Activated naive CD4-positive, alpha-beta T cell treated with anti-CD3 and anti-CD28 coated beads, Interleukin-2, amount 50 U/mL, for 72 hours (primary cell): ENCODE measurements at regions not wholly inside any gene's neighbourhood (a gene's known extent, or its start where the extent isn't known, plus 50 kb on each side); places are given as distances from the start of the nearest gene placed in this dataset.

Source experiments
- ATAC-seq, 2 donors: fragments of 150-1000 bp; cut with Tn5 transposase; 2 replicates each; pipeline ENCODE4 v1.10.0; 2021; ENCODE audit warnings: mild to moderate bottlenecking in 2 of 2, moderate library complexity in 2 of 2
- DNase-seq, 2 donors: peaks; one replicate each; pipeline ENCODE4 v3.0.0; 2021 to 2022; ENCODE audit warnings: low spot score in 2 of 2
- H3K27ac Mint-ChIP-seq, 2 donors: one replicate each; pipeline ENCODE4 v1.8.0; 2022; ENCODE audit warnings: mild to moderate bottlenecking in 2 of 2, mixed read lengths in 2 of 2
- H3K36me3 Mint-ChIP-seq, 2 donors: one replicate each; pipeline ENCODE4 v1.8.0; 2022; ENCODE audit warnings: mixed read lengths in 2 of 2
- H3K9me3 Mint-ChIP-seq, 2 donors: one replicate each; pipeline ENCODE4 v1.8.0; 2022; ENCODE audit warnings: mixed read lengths in 2 of 2

DNA sequence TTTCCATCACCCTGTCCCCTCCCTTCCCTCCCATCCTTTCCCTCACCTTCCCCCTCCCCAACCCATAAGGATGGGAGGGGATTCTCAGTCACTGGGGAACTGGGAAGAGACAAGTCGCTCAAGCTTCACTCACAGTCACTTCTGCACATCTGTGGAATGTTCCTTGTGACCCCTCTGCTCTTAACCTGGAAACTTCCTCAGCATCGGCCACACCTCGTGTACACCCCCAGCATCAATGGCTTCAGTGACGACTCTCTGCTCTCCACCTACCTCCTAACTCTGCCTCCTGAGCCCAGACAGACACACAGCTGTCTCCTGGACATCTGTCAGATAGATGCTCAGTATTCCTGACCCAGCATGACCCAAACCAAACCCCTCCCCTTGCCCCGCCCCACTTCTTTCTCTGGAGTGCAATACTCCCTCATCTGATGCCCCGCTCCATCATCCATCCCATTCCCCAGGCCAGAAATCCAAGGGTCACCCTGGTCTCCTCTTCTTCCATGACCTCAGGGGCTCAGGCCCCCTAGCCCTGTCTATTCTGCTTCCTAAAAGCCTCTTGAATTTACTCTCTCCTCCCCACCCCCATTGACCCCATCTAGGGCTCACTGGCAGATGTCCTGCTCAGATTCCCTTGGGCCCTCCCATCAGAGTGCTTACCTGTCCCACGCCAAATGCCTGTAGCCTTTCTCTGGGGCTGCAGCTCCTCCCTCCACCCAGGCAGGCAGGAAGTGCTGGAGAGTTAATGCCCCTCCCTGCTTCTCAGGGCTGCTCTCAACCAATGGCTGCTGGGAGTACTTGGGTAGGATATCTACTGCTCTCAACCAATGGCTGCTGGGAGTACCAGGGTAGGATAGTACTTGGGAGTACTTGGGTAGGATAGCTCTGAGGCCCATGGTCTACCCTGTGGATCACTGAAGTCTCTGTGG lies 83.1 kb upstream of the CSF3R start:
- DNase-seq (peak in 1 of 2 donors; percentile 9), ATAC-seq (no peak)
- H3K9me3 Mint-ChIP-seq = no peaks in the 10 kb centered on the region
- no peaks in the 10 kb centered on the region for H3K36me3 Mint-ChIP-seq
- H3K27ac Mint-ChIP-seq = no peak overlapping the region

DNA sequence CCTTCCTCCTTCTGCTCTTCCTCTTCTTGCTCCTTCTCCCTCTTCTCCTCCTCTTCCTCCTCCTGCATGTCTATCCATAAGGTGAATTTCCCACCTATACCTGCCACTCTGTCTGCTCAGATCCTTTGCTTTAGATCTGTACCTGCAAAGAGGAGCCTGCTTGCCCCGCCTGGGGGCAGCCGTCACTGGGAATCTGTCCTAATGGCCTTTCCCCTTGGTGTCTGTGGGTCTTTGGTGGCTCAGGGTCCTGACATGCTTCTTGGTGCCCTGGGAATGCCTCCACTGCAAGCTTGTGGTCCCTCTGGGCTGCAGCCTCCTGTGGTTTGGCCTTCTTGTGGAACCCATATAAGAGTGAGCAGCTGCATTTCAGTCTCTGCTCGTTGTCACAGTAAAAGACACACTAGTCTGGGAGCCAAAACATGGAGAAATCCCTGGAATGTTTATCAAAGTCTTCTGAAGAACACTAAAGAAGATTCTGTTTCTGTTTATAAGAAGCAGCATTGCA lies 79.5 kb upstream of the CSF3R start:
- Mint-ChIP-seq H3K9me3 (no peaks in the 10 kb centered on the region), H3K27ac (no peak overlapping the region), H3K36me3 (no peaks in the 10 kb centered on the region)
- ATAC-seq (no peak), DNase-seq (no peak)

DNA sequence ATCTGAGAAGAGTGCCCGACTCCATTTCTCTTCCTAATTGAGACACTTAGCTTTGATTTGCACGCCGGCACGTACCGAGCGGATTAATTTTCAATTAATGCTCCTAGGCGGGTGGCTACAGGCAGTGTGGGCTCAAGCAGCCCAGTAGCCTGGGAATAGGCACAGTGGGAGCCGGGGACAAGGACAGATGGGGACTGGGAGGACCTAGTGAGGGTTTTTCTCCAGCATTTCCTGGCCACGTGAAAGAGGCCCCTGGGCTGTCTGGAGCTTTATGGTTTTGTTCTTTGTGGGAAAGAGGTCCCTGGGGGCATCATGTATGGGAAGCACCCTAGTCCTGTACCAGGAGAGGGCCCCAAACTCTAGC lies 78.6 kb upstream of the CSF3R start:
- Mint-ChIP-seq H3K27ac (no peak overlapping the region), H3K9me3 (no peaks in the 10 kb centered on the region)

DNA sequence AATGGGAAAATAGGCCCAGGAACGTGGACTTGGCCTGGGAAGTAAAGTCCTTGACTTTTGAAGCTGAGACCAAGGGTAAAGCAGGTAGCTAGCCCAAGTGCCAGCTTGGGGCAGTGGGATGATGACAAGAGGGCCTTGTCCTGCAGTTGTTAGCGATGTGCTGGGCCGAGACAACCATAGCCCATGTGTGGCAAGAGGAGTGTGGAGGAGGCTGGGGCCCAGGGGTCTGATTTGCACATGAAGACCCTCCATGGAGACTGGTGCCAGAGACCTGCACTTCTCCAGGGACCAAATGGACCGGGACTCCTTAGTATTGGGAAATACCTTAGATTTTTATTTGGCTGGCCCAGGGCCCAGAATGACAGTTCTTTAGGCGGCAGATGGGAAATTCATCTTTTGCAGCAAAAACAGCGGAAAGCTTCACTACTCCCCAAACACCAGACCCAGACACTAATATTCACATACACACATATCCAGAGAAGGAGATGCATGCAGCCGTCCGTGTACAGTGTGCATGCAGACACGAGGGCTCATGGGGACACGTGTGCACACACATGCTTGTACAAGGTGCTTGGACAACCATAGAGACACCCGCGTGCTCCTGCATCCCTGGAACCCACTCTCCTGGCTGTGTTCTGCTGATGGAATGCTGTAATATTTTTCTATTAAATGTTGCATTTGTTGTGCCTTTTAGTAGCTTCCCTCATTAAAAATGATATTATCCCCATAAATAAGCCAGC lies 78.1 kb upstream of the CSF3R start:
- ATAC-seq (no peak), DNase-seq (peak in 1 of 2 donors; percentile 20)
- Mint-ChIP-seq H3K36me3 (no peaks in the 10 kb centered on the region), H3K27ac (no peak overlapping the region), H3K9me3 (no peaks in the 10 kb centered on the region)

More for the DNA sequence above, 78.6 kb upstream of the CSF3R start:
- H3K36me3 Mint-ChIP-seq = no peaks in the 10 kb centered on the region
- ATAC-seq (no peak), DNase-seq (peak in 1 of 2 donors; percentile 41)

DNA sequence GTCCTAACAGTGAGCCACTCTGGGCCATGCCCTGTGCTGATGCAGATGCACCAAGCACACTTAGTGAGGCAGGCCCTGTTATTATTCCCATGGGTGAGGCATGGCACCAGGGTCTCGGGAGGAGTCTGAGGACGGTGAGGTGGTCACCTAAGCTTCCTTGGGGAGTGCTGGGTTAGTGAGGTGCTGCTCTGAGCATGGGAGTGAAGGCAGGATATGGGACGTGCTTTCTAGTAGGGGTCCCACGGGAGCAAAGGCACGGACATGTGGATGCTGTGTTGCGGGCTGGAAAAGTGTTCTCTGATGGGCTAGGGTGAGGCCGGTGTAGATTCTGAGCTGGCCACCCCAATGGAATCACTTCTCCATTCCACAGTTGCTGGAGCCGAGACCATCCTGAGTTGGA lies 77.5 kb upstream of the CSF3R start:
- Mint-ChIP-seq H3K9me3 (no peaks in the 10 kb centered on the region), H3K36me3 (no peaks in the 10 kb centered on the region), H3K27ac (no peak overlapping the region)
- ATAC-seq (no peak), DNase-seq (no peak)

DNA sequence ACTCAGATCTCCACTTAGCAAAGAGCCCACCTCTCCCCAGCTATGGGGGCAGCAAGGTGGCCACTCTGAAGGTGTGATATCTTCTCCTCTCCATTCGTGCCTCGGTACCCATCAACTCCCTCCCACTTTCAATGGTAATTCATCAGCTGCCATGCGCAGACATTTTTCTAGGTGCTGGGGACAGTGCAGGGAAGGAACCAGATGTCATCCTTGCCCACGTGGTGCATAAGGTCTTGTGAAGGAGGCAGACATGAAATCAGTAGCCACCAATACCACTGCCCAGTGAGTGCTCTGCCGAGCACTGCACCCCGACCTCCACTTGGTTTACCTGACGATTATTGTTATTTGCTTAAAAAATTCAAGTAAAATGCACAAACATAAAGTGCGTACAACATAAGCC lies 76.3 kb upstream of the CSF3R start:
- Mint-ChIP-seq H3K27ac (no peak overlapping the region), H3K9me3 (no peaks in the 10 kb centered on the region), H3K36me3 (no peaks in the 10 kb centered on the region)
- no peak for ATAC-seq
- DNase-seq = no peak

DNA sequence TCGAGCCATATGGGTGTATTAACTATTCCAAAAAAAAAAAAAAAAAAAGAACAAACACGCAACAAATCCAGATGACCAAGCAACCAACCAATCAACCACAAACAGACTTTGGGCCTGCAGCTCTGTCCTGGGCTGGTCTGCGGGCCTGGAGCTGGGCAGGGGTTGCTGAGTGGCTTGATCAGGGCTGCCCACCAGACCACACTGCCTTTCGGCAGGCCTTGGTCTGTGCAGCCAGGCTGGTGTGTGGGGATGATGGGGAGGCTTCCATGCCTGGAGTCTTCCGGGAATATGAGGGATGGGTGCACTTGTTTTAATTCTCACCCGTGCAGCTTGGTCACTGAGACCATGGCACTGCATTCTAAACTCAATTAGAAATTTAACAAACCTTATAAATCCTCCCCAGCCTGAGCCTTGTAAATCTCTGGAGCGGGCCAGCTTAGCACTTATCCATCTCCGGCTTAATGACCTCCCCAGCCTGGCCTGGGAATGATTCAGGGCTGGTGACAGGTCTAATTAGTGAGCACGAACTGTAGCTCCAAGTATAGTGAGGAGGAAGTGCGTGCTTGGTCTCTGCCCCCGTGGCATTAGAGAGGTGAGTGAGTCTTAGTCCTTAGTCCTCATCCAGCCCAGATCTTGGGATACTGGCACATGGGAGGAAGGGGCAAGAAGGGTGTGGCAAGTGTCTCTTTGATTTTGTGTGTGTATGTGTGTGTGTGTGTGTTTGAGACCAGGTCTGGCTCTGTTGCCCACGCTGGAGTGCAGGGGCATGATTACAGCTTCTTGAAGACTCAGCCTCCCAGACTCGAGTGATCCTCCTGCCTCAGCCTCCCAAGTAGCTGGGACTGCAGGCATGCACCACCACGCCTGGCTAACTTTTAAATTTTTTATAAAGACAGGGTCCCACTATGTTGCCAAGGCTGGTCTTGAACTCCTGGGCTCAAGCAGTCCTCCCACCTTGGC lies 74.6 kb upstream of the CSF3R start:
- ATAC-seq (no peak), DNase-seq (no peak)
- H3K27ac Mint-ChIP-seq = no peak overlapping the region
- H3K36me3 Mint-ChIP-seq = no peaks in the 10 kb centered on the region
- no peaks in the 10 kb centered on the region for H3K9me3 Mint-ChIP-seq

DNA sequence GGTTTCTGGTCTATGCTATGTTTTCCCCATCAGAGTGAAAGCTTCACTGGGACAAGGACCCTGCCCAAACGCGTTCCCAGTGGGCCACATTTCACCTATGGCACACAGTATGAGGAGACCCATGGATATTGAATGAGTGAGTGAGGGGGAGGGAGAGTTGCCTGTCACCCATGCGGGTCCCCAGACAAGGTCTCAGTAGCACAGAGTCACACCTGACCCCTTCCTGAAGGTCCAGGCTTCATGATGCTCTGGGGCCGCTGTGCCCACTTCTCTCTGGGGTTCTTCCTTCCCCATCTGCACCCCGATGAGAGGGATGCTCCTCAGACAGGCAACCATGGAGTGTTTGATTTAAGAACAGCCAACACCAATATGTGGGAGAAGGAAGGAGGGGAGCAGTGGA lies 72.3 kb upstream of the CSF3R start:
- DNase-seq (no peak), ATAC-seq (no peak)
- Mint-ChIP-seq H3K9me3 (no peaks in the 10 kb centered on the region), H3K27ac (no peak overlapping the region), H3K36me3 (no peaks in the 10 kb centered on the region)

DNA sequence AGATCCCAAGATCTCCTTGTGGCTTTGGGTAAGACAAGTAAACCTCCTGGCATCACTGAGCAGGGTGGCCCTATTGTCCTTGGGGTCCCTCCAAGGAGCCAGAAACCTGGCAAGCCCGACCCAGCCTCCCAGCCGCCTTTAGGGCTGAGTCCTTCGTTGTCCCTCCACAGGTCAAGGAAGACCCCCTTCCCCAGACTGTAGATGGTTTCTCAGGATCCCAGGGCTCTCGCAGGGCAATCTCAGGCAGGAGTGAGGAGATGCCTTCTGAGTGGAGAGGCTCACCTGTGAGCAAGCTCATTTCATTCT lies 71.6 kb upstream of the CSF3R start:
- H3K9me3 Mint-ChIP-seq = no peaks in the 10 kb centered on the region
- H3K27ac Mint-ChIP-seq = no peak overlapping the region
- ATAC-seq (no peak), DNase-seq (no peak)
- no peaks in the 10 kb centered on the region for H3K36me3 Mint-ChIP-seq

DNA sequence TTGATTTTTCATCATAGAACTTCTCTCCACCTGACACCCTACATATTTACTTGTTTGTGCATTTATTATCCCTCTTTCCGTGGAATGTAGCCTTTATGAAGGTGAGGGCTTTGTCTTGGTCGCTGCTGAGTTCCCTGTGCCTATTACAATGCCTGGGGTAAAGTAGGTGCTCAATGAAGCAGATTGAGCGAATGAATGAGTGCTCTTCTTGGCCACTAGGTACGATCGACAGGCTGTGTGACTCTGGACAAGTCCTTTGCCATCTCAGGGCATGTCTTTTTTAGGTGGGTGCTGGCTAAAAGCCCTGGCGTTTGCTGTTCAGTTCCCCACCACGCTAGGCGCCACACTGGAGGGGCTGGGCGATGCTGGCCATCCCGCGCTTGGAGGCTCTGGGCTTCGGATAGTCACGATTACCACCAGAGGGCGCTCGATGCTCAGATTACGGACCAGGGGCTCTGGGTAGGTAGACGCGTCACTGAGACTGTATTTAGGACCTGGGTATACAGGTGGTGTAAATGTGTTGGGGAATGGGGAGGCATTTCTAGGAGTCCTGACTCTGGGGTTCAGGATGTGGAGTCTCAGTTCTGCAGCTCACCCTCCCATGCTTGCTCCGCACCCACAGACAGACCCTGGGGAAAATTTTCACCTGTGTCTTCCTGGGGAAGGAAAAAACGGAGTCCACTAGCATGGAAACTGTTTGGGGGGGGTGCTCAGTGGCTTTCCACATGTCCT lies 71.0 kb upstream of the CSF3R start:
- Mint-ChIP-seq H3K9me3 (no peaks in the 10 kb centered on the region), H3K36me3 (no peaks in the 10 kb centered on the region), H3K27ac (no peak overlapping the region)
- DNase-seq (peak in 1 of 2 donors; percentile 82), ATAC-seq (peak; percentile 81 to 94)

DNA sequence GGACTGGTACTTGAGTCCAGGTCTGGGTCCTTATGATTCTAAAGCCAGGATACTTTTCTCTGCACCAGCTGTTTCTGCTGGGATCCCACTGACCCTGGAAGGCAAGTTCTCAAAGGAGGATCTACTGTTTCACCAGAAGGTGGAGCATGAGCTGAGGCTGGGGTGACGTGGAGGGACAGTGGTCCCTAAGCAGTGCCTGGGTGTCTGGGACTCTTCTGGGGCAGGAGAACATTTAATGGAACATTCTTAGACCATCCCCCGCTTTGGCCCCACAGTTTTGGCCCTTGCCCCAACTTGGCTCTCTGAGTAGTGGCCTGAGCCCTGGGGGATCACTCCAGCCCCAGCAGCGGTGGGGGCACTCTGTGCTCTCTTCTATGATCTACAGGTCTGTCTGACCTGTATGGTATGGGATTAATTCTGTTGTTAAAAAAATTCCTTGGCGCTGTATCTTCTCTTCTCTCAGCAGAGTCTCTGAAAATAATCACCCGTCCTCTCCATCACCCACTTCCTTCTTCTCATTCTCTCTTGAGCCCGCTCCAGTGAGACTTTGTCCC lies 60.3 kb upstream of the CSF3R start:
- ATAC-seq (peak in 1 of 2 donors; percentile 35), DNase-seq (no peak)
- no peaks in the 10 kb centered on the region for H3K9me3 Mint-ChIP-seq
- no peaks in the 10 kb centered on the region for H3K36me3 Mint-ChIP-seq
- H3K27ac Mint-ChIP-seq = peak overlapping the region in 1 of 2 donors; percentile 12

DNA sequence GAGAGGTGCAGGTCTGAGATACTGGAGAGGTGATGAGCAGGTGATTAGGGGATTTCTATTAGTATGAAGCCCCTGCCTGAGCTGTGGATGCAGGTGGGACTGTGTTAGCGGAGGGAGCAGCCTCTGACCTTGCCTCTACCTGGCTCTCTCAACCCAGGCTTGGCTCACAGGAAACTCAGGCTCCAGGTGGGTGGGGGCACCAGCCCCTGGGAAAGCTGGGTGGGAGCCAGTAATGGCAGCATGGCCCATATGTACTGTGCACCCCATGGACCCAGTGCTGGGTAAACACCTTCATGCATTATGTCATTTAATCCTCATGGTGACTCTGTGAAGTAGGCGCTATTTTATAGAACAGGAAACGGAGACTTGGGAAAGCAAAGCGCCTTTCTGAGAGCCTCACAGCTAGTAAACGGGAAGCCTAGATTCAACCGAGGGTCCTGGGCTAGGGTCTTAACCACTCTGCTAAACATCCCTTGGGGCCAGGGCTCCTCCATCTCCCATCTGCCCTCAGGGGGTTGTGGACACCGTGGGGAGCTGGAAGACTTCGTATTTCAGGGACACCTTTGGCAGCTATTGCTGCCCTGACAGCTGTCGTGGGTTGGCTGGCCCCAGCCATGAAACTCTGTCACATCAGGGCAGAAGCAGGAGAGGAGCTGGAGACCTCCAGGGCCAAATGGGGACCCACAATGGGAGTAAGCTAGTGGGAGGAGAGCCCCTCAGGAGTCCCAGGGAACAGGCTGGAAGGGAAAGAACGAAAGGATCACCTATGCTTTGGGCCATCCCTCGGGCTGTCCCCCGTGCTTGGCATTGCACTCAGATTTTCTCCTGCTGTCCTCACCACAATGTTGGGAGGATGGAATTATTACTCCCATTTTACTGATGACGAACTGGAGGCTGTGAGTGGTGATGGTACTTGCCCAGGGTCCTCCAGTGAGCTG lies 59.6 kb upstream of the CSF3R start:
- Mint-ChIP-seq H3K36me3 (no peaks in the 10 kb centered on the region), H3K9me3 (no peaks in the 10 kb centered on the region), H3K27ac (peak overlapping the region in 1 of 2 donors; percentile 26)
- DNase-seq (no peak), ATAC-seq (no peak)

DNA sequence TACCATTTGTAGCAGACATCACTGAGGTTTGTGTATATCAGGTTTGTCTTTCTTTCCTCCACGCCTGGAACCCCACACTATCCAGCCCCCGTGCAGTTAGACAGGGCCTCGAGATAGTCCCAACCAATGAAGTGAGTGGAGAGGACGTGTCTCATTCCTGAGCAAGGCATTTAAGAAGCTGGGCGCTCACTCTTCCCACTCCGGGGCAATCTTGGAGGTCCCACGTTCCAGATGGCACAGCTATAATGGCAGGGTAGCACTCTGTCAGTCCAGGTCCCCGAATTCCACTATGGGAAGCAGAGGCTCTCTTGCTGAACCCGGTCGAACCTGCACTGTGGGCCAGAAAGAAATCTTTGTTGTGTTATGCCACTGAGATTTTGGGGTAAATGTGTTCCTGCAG lies 57.3 kb upstream of the CSF3R start:
- DNase-seq (no peak), ATAC-seq (no peak)
- Mint-ChIP-seq H3K27ac (no peak overlapping the region), H3K9me3 (no peaks in the 10 kb centered on the region), H3K36me3 (no peaks in the 10 kb centered on the region)

DNA sequence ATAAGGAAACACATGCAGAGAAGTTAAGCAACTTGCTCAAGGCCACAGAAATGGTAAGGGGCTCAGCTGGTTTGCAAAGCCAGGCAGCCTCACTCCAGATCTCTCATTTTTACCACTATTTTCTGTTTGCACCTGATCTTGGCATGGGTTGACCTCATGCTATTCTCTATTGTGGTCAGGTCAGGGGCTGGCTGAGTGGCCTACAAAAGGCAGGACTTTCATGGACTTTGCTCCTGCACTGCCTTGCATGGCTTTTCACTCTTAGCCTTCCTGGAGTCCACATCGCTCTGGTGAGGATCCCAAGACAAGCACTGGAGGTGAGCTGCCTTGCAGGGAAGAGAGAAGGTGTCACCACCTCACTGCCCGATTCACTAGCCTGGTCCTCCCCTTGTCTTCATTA lies 56.8 kb upstream of the CSF3R start:
- Mint-ChIP-seq H3K27ac (no peak overlapping the region), H3K36me3 (no peaks in the 10 kb centered on the region), H3K9me3 (no peaks in the 10 kb centered on the region)
- DNase-seq (no peak), ATAC-seq (no peak)

DNA sequence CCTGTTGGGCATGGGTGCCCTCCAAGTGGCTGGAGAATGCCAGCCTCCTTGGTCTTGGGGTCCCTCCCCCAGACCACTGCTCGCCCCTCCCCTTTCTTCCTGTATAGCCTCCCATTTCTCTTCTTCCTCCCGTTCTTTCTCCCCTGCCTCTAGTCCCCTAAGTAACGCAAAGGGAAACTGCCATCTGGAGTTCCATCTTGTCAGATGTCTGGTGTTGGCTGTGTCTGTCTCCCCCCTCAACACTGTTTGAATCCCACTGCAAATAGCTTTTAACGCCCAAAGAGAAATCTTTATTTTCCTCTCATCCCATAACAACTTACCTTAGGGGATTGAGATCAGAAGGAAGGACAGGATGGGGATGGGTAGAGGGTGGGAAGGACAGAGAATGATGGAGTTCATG lies 55.3 kb upstream of the CSF3R start:
- H3K27ac Mint-ChIP-seq = no peak overlapping the region

More for the DNA sequence above, 55.3 kb upstream of the CSF3R start:
- Mint-ChIP-seq H3K36me3 (no peaks in the 10 kb centered on the region), H3K9me3 (peaks cover 0 to 3% of the 10 kb centered on the region in 2 donors)
- ATAC-seq = no peak
- no peak for DNase-seq
